Activated B cell treated with CpG ODN at 0.5 μM for 24 hours (primary cell): ENCODE measurements at regions not wholly inside any gene's neighbourhood (a gene's known extent, or its start where the extent isn't known, plus 50 kb on each side); places are given as distances from the start of the nearest gene placed in this dataset.

Experiments used
- ATAC-seq: fragments of 200-7000 bp; cut with Tn5 transposase; one replicate; pipeline ENCODE4 v1.10.0; 2021; ENCODE audit warnings: low read depth, mild to moderate bottlenecking, moderate library complexity
- CTCF ChIA-PET: fragments of 350-600 bp; sonication (Branson Sonifier 250); formaldehyde crosslinking; loops from one replicate; lab custom pipeline; 2021; ENCODE audit warnings: antibody characterized with exemption; lab: Charles Lee
- POLR2A ChIA-PET: fragments of 350-600 bp; sonication (Branson Sonifier 250); formaldehyde crosslinking; loops from one replicate; lab custom pipeline; 2021; ENCODE audit warnings: antibody characterized with exemption; lab: Charles Lee
- DNase-seq: peaks from one replicate; pipeline ENCODE4 v3.0.0; 2022
- H3K27ac Mint-ChIP-seq: one replicate; pipeline ENCODE4 v1.8.0; 2020; ENCODE audit warnings: mixed read lengths
- H3K27me3 Mint-ChIP-seq: one replicate; pipeline ENCODE4 v1.8.0; 2021; ENCODE audit warnings: mixed read lengths
- H3K36me3 Mint-ChIP-seq: one replicate; pipeline ENCODE4 v1.8.0; 2021; ENCODE audit warnings: low read depth, mixed read lengths
- H3K4me1 Mint-ChIP-seq: one replicate; pipeline ENCODE4 v1.8.0; 2021; ENCODE audit warnings: mixed read lengths
- H3K4me3 Mint-ChIP-seq: one replicate; pipeline ENCODE4 v1.8.0; 2020; ENCODE audit warnings: mild to moderate bottlenecking, mixed read lengths
- H3K9me3 Mint-ChIP-seq: one replicate; pipeline ENCODE4 v1.8.0; 2020; ENCODE audit warnings: mixed read lengths
- intact Hi-C: fragments of 100-400 bp; cut with micrococcal nuclease; formaldehyde crosslinking; loops from one replicate; pipeline ENCODE4 v1.15.1; 2024
- TF ChIP-seq, protein P1 (sequence below): fragments of 200-600 bp; IDR thresholded peaks from one replicate; pipeline ENCODE4 v1.8.0; 2022; ENCODE audit warnings: antibody characterized with exemption, mild to moderate bottlenecking

GRCh38 chr5:30030101-30030500, 1163.4 kb upstream of the CDH6 start:
- ATAC-seq, result no peak
- TF ChIP-seq, protein P1, sequence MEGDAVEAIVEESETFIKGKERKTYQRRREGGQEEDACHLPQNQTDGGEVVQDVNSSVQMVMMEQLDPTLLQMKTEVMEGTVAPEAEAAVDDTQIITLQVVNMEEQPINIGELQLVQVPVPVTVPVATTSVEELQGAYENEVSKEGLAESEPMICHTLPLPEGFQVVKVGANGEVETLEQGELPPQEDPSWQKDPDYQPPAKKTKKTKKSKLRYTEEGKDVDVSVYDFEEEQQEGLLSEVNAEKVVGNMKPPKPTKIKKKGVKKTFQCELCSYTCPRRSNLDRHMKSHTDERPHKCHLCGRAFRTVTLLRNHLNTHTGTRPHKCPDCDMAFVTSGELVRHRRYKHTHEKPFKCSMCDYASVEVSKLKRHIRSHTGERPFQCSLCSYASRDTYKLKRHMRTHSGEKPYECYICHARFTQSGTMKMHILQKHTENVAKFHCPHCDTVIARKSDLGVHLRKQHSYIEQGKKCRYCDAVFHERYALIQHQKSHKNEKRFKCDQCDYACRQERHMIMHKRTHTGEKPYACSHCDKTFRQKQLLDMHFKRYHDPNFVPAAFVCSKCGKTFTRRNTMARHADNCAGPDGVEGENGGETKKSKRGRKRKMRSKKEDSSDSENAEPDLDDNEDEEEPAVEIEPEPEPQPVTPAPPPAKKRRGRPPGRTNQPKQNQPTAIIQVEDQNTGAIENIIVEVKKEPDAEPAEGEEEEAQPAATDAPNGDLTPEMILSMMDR, result no peak
- CTCF ChIA-PET, result no interaction called here

DNA sequence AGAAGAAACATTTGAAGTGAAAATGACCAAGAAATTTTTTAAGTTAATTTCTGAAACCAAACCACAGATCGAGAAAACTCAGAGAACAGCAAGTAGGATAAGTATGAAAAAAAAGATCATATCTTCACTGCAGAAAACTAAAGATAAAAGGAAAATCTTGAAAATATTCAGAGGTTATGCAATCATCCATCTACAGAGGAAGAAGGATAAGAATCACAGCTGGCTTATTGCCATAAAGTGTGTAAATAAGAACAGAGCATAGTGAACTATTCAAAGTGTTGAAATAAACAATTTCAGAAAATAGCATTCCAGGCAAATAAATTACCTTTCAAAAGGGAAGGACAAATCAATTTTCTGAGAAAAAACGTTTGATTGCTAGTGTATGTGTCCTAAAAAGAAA, 1191.7 kb upstream of the CDH6 start:
- ATAC-seq (no peak), DNase-seq (no peak)
- Mint-ChIP-seq H3K27me3 (no peaks in the 10 kb centered on the region), H3K27ac (no peak overlapping the region), H3K9me3 (peaks cover 14% of the 10 kb centered on the region), H3K4me1 (no peaks in the 10 kb centered on the region), H3K36me3 (no peaks in the 10 kb centered on the region), H3K4me3 (no peak overlapping the region)
- ChIA-PET CTCF (no interaction called here), POLR2A (no interaction called here)
- intact Hi-C loops, result no loop called here
- TF ChIP-seq, protein P1, result no peak

More at GRCh38 chr5:30030101-30030500, 1163.4 kb upstream of the CDH6 start:
- Mint-ChIP-seq H3K9me3 (peaks cover 7% of the 10 kb centered on the region), H3K36me3 (no peaks in the 10 kb centered on the region), H3K27ac (no peak overlapping the region), H3K4me1 (no peaks in the 10 kb centered on the region), H3K4me3 (no peak overlapping the region), H3K27me3 (no peaks in the 10 kb centered on the region)
- POLR2A ChIA-PET, result no interaction called here
- intact Hi-C loops, result no loop called here
- no peak for DNase-seq

DNA sequence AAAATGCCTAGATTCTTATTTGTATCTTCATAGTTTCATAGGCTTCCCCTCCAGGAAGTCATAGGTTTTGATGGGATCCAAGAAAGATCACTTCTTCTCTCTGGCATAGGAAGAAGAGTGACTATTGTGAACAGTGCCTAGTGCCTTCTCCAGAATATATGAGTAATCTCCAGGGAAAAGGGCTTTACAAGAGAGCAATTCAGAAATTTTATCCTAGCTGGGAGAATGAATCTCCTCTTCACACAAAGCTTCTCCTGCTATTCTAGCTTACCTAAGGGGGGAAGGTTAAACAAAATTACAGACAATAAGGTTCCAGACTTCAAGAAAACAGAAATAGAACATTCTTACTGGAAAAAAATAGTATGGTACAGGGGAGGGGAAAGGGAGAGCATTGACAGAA, 1193.3 kb upstream of the CDH6 start:
- H3K36me3 Mint-ChIP-seq, result no peaks in the 10 kb centered on the region
- intact Hi-C loops, result no loop called here
- H3K27ac Mint-ChIP-seq, result no peak overlapping the region
- TF ChIP-seq, protein P1, result no peak
- ChIA-PET POLR2A (no interaction called here), CTCF (no interaction called here)
- H3K4me1 Mint-ChIP-seq, result no peaks in the 10 kb centered on the region
- DNase-seq, result no peak
- H3K4me3 Mint-ChIP-seq, result no peak overlapping the region
- no peak for ATAC-seq
- H3K9me3 Mint-ChIP-seq, result peaks cover 11% of the 10 kb centered on the region
- H3K27me3 Mint-ChIP-seq, result no peaks in the 10 kb centered on the region

DNA sequence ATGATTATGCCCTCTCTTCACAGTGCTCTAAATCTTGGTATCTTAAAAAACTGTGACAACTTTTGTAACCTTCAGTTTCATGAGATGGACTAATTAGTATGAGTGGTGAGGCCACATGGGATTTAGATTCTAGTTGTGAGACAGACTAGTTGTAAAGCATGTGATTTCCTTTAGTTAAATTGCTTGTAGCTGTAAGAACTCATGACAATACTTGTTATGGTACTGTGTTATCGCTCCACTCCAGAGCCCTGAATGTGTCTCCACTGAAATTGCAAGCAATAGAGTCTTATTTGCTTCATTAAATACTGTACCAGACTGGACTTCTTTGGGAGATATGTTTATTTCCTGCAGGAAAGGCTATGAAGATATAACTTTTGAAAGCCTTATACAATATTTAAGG, 1198.3 kb upstream of the CDH6 start:
- CTCF ChIA-PET, result no interaction called here
- Mint-ChIP-seq H3K36me3 (no peaks in the 10 kb centered on the region), H3K4me1 (no peaks in the 10 kb centered on the region), H3K9me3 (peaks cover 8% of the 10 kb centered on the region), H3K27ac (no peak overlapping the region), H3K4me3 (no peak overlapping the region), H3K27me3 (no peaks in the 10 kb centered on the region)
- POLR2A ChIA-PET, result no interaction called here
- intact Hi-C loops, result no loop called here
- ATAC-seq, result no peak
- DNase-seq, result no peak
- TF ChIP-seq, protein P1, result no peak

GRCh38 chr5:29994519-29994918, 1199.0 kb upstream of the CDH6 start:
- no peak for ATAC-seq
- Mint-ChIP-seq H3K9me3 (peaks cover 12% of the 10 kb centered on the region), H3K36me3 (no peaks in the 10 kb centered on the region), H3K27ac (no peak overlapping the region), H3K4me1 (no peaks in the 10 kb centered on the region), H3K27me3 (no peaks in the 10 kb centered on the region), H3K4me3 (no peak overlapping the region)
- ChIA-PET CTCF (no interaction called here), POLR2A (no interaction called here)
- no peak for DNase-seq
- TF ChIP-seq, protein P1, result no peak
- intact Hi-C loops, result no loop called here
